Testis (tissue), 2 donors: ENCODE measurements at regions not wholly inside any gene's neighbourhood (a gene's known extent, or its start where the extent isn't known, plus 50 kb on each side); places are given as distances from the start of the nearest gene placed in this dataset.

ENCODE experiments used
- CTCF ChIP-seq, 3 experiments: fragments of 450-650 bp in 2 of 3; fragments of 200-600 bp in 1 of 3; sonication (generic) in 1 of 3; IDR thresholded peaks; one replicate each; pipeline ENCODE4 v1.5.1; 2016 to 2019; ENCODE audit warnings: antibody characterized with exemption in 3 of 3, mild to moderate bottlenecking in 2 of 3, moderate library complexity in 1 of 3
- POLR2A ChIP-seq: fragments of 450-650 bp; IDR thresholded peaks from one replicate; pipeline ENCODE4 v1.6.1; 2017; ENCODE audit warnings: antibody characterized with exemption, mild to moderate bottlenecking, moderate library complexity

- TF ChIP-seq CTCF (IDR thresholded peaks at IDR 0.05) = no peak
- TF ChIP-seq POLR2A = no peak
These were observed 161.0 kb downstream of the HGF start for GRCh38 chr7:81608748-81609382.
